Peyer's patch (tissue), 4 donors: ENCODE measurements at regions not wholly inside any gene's neighbourhood (a gene's known extent, or its start where the extent isn't known, plus 50 kb on each side); places are given as distances from the start of the nearest gene placed in this dataset.

Experiments used
- POLR2A ChIP-seq, 2 donors: fragments of 450-650 bp; IDR thresholded peaks; one replicate each; pipeline ENCODE4 v1.5.1; 2017; ENCODE audit warnings: antibody characterized with exemption in 2 of 2, mild to moderate bottlenecking in 2 of 2, moderate library complexity in 2 of 2
- TF ChIP-seq, protein P1 (sequence below), 6 experiments: fragments of 450-650 bp in 4 of 6; fragments of 200-600 bp in 2 of 6; sonication (generic) in 1 of 6; IDR thresholded peaks; one replicate each; pipeline ENCODE4 v1.5.1; 2017 to 2019; ENCODE audit warnings: antibody characterized with exemption in 6 of 6, mild to moderate bottlenecking in 3 of 6, moderate library complexity in 1 of 6

DNA sequence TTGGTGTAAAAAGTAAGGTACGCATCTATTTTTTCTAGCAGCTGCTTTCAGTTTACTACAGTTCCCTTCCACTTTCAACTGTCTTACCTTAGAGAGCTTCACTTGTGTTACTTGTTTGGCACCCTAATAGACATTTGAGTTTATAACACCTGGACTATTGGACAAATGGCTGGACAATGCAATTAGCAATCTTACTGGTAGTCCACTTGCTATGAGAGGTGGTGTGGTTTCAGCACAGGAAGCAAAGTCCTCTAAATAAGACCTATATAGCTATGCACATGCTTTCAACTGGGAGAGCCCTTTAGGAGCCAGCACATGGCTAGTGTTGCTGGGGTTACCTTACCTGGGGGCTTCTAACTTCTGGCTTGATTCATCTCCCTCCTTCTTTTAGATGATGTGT, 119.6 kb upstream of the RANBP3L start:
- TF ChIP-seq, protein P1, sequence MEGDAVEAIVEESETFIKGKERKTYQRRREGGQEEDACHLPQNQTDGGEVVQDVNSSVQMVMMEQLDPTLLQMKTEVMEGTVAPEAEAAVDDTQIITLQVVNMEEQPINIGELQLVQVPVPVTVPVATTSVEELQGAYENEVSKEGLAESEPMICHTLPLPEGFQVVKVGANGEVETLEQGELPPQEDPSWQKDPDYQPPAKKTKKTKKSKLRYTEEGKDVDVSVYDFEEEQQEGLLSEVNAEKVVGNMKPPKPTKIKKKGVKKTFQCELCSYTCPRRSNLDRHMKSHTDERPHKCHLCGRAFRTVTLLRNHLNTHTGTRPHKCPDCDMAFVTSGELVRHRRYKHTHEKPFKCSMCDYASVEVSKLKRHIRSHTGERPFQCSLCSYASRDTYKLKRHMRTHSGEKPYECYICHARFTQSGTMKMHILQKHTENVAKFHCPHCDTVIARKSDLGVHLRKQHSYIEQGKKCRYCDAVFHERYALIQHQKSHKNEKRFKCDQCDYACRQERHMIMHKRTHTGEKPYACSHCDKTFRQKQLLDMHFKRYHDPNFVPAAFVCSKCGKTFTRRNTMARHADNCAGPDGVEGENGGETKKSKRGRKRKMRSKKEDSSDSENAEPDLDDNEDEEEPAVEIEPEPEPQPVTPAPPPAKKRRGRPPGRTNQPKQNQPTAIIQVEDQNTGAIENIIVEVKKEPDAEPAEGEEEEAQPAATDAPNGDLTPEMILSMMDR (IDR thresholded peaks at IDR 0.05) = no peak
- TF ChIP-seq POLR2A (IDR thresholded peaks at IDR 0.05) = no peak
